Bronchial epithelial cell (primary cell): ENCODE measurements at regions not wholly inside any gene's neighbourhood (a gene's known extent, or its start where the extent isn't known, plus 50 kb on each side); places are given as distances from the start of the nearest gene placed in this dataset.

Source experiments
- DNase-seq: peaks from one replicate; pipeline ENCODE4 v3.0.0-alpha.2; 2010; ENCODE audit warnings: low read depth
- FAIRE-seq: peaks from 2 replicates; lab custom pipeline; 2011; peaks lifted over from hg19 to GRCh38; lab: Jason Lieb, UNC
- H3K27me3 ChIP-seq: 2 replicates; pipeline ENCODE4 v1.5.1; 2011; ENCODE audit warnings: low read length; ENCODE audit not compliant: control insufficient read depth, insufficient read depth
- H3K36me3 ChIP-seq: 2 replicates; pipeline ENCODE4 v1.5.1; 2011; ENCODE audit warnings: low read length; ENCODE audit not compliant: control insufficient read depth, insufficient read depth
- H3K4me3 ChIP-seq: 2 replicates; pipeline ENCODE4 v1.5.1; 2011; ENCODE audit warnings: mild to moderate bottlenecking, low read depth, low read length, control low read depth
- TF ChIP-seq, protein P1 (sequence below): IDR thresholded peaks from 2 replicates; pipeline ENCODE4 v1.5.1; 2011; ENCODE audit warnings: mild to moderate bottlenecking, moderate library complexity, low read length, control low read depth, inconsistent platforms; ENCODE audit not compliant: insufficient read depth, severe bottlenecking

DNA sequence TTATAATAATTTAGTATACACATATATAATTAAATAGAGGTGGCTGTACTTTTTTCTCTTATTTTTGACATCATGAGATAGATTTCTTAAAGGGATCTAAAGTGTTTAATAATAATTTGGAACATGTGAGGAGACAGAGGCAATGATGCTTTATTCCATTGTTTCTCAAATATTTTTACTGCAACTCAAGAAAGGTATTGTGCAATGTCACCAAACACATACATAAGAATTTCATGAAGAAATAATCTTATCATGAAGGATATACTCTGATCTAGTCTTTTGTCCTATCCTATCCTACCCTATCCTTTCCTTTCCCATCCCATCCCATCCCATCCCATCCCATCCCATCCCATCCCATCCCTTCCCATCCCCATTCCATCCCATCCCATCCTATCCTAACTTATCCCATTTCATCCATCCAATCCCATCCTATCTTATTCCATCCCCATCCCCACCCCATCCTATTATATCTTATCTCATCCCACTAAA lies 232.1 kb upstream of the SMIM21 start:
- DNase-seq = no peak
- Histone ChIP-seq H3K4me3 (no peak overlapping the region), H3K27me3 (no peaks in the 10 kb centered on the region), H3K36me3 (no peaks in the 10 kb centered on the region)
- no peak for FAIRE-seq
- TF ChIP-seq, protein P1, sequence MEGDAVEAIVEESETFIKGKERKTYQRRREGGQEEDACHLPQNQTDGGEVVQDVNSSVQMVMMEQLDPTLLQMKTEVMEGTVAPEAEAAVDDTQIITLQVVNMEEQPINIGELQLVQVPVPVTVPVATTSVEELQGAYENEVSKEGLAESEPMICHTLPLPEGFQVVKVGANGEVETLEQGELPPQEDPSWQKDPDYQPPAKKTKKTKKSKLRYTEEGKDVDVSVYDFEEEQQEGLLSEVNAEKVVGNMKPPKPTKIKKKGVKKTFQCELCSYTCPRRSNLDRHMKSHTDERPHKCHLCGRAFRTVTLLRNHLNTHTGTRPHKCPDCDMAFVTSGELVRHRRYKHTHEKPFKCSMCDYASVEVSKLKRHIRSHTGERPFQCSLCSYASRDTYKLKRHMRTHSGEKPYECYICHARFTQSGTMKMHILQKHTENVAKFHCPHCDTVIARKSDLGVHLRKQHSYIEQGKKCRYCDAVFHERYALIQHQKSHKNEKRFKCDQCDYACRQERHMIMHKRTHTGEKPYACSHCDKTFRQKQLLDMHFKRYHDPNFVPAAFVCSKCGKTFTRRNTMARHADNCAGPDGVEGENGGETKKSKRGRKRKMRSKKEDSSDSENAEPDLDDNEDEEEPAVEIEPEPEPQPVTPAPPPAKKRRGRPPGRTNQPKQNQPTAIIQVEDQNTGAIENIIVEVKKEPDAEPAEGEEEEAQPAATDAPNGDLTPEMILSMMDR = no peak

DNA sequence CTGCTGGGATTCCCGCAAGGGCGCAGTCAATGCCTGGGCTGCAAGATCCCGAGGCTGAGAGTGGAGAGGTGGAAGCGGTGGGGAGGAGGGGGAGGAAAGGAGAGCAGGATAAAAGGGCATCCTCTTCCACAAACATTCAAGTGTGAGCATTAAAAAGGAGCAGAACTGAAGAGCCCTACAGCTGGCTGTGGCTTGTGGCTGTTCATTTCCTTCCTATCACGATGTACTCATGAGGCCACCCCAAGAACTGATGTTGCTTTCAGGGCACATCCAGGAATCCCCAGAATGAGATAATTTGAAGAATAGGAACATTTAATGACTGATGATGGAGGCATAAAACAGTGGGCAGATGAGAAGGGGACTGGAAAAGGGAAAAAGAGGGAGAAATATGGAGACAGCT lies 230.8 kb upstream of the SMIM21 start:
- H3K4me3 ChIP-seq = no peak overlapping the region
- TF ChIP-seq, protein P1 = no peak
- H3K36me3 ChIP-seq = no peaks in the 10 kb centered on the region
- H3K27me3 ChIP-seq = no peaks in the 10 kb centered on the region
- no peak for FAIRE-seq
- no peak for DNase-seq

DNA sequence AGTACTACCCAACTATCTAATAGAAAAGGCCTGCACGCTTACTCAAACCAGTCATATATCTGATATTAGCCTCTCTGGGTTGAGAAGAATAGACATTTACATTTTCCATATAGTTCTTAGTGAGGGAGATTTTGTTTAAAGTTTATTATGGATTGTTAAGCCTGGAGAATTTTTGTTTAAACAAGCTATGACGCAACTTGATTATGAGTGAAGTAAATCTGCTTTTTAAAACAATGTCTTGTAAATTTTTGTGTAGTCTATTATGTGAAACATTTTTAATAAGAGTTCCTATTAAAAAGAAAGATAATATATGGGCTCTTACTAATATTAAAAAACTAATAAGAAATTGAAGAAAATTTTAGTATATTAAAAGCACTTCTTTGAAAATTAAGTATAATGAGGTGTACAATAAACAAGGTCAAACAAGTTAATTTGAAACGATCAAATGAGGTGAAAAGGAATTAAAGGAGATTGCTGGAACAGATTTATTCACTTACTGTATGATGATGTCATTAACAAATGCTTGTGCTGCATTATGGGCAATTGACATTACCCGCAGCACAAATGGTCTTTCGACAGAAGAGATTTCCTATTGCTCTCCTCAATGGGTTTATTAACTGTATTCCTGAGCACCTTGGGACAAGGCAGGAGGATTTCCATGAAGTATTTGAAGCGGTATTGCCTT lies 229.2 kb upstream of the SMIM21 start:
- DNase-seq (no peak), FAIRE-seq (no peak)
- TF ChIP-seq, protein P1 = no peak
- H3K36me3 ChIP-seq = no peaks in the 10 kb centered on the region
- no peak overlapping the region for H3K4me3 ChIP-seq
- H3K27me3 ChIP-seq = no peaks in the 10 kb centered on the region

DNA sequence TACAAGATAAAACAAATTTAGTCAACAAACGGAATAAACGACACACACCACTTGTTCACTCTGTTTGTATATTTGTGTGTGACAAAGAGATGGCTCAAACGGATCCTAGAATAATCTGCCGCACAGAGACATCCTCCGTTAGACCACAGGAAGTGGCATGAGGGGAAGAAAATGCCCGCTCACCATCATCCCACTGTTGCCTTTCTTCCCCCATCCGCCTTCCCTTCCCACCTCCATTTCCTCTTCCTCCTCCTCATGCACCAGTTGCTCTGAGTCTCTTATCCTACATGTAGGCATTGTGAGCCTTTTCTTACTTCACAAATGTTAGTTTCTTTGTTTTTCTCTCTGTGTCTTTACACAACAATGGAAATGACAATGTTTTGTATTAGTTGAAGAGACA lies 228.5 kb upstream of the SMIM21 start:
- TF ChIP-seq, protein P1 = no peak
- Histone ChIP-seq H3K36me3 (no peaks in the 10 kb centered on the region), H3K4me3 (no peak overlapping the region), H3K27me3 (no peaks in the 10 kb centered on the region)
- DNase-seq = no peak
- FAIRE-seq = no peak

DNA sequence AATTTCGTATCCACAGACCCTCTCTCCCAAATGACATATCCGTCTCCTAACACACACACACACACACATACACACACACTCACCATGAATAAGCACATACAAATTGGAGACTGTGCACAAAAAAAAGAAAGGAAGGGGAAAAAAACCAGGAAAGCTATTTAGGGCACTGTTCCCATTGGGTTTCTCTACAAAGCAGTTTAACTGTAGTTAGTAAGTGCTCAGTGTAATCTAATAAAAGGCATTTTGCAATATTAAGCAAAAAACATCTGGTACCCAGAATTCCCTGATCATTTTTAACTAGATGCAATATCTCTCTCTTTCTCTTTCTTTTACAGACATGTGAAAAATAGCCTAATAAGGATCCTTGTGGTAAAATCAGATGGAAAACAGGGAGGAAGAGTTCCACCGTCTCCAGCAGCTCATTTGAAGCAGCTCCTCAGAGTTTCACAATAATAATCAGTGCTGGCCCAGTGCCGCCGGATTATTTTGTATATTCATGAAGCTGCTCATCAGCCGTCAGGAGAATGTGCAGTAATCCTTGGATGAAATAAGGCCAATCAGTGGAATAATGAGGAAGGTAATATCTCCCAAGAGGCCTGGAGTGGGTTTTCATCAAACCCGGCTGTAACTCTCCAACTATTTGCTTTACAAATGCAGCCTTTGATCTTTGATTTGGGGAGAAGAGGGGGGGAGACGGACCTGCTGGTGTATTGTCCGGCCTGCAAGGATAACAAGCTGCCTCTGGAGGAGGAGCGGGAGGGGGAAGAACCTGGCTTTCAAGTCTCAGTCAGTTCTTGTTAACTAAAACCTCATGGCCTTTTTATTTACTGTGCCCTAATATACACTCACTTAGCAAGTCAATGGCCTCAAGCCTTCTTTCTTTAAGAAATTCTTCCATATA lies 227.6 kb upstream of the SMIM21 start:
- no peaks in the 10 kb centered on the region for H3K36me3 ChIP-seq
- no peaks in the 10 kb centered on the region for H3K27me3 ChIP-seq
- TF ChIP-seq, protein P1 = no peak
- DNase-seq = no peak
- no peak for FAIRE-seq
- H3K4me3 ChIP-seq = no peak overlapping the region
